ENCODE measurements at regions not wholly inside any gene's neighbourhood (a gene's known extent, or its start where the extent isn't known, plus 50 kb on each side); places are given as distances from the start of the nearest gene placed in this dataset.

DNA sequence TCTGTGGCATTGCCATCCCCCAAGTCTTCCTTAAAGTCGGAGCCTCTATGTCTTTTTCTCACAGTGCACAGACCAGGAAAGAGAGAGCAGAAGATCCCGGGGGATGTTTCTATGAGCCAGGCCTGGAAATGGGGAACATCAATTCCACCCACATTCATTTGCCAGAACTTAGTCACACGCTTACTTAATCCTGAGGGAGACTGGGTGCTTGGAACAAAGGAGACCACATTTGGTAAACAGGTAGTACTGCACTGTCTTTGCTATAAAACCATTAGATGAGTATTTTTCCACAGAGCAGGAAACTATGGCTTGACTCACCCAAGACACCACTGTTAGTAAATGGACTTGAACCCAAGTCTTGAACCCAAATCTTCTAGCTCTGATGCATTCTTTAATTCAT, 60.7 kb upstream of the CTTNBP2NL start:
- TF ChIP-seq POLR2A (IDR thresholded peaks at IDR 0.05; ENCODE audit: low read depth, low read length) (no peak), POU2F2 (IDR thresholded peaks at IDR 0.05; ENCODE audit: low read depth, low read length) (no peak), POLR2AphosphoS5 (IDR thresholded peaks at IDR 0.05; ENCODE audit: low read depth, low read length) (no peak), TAF1 (IDR thresholded peaks at IDR 0.05; ENCODE audit: low read depth, low read length) (no peak), SPI1 (IDR thresholded peaks at IDR 0.05; ENCODE audit: low read depth, low read length) (no peak)
